ENCODE measurements at regions not wholly inside any gene's neighbourhood (a gene's known extent, or its start where the extent isn't known, plus 50 kb on each side); places are given as distances from the start of the nearest gene placed in this dataset.

- WGBS, 2 experiments (ENCODE audit: extremely low coverage in 1 of 2, insufficient coverage in 1 of 2, insufficient read length in 1 of 2, insufficient replicate concordance in 2 of 2, low coverage in 1 of 2, low lambda C conversion rate in 2 of 2, missing lambda C conversion rate in 1 of 2): 83% methylated on average over 2 of the region's 2 CpGs; no CpG with 5 or more reads in 1 of the 2 experiments
- no peaks in the 10 kb centered on the region for H3K79me2 ChIP-seq (ENCODE audit: control insufficient read depth in 1 of 2, insufficient read depth in 2 of 2, low read length in 2 of 2)
- no peak overlapping the region for H2BK12ac ChIP-seq (ENCODE audit: low read depth, low read length)
- no peak overlapping the region for H3K23ac ChIP-seq (ENCODE audit: insufficient read length)
- no peak overlapping the region for H3K4ac ChIP-seq (replicated peaks; ENCODE audit: insufficient read length, low read depth, low read length)
- H3K79me1 ChIP-seq (ENCODE audit: low read depth, low read length): no peaks in the 10 kb centered on the region
- H2BK120ac ChIP-seq (replicated peaks; ENCODE audit: low read depth, low read length): no peak overlapping the region
- H4K20me1 ChIP-seq (replicated peaks in 1 of 2; ENCODE audit: control insufficient read depth in 1 of 2, insufficient read depth in 2 of 2, low read length in 2 of 2): no peaks in the 10 kb centered on the region
- H3K18ac ChIP-seq (ENCODE audit: extremely low read depth, low read length): no peak overlapping the region
- H3K56ac ChIP-seq (replicated peaks; ENCODE audit: insufficient read length, low read depth, low read length): no peak overlapping the region
- no peak overlapping the region for H2BK5ac ChIP-seq (ENCODE audit: low read depth, low read length)
- H3K9ac ChIP-seq (replicated peaks in 1 of 4; ENCODE audit: extremely low read depth in 1 of 4, low read depth in 3 of 4, low read length in 3 of 4): no peak overlapping the region
- H3K23me2 ChIP-seq (ENCODE audit: low read depth, low read length): no peaks in the 10 kb centered on the region
- H3K4me1 ChIP-seq (replicated peaks in 1 of 4; ENCODE audit: control insufficient read depth in 3 of 4, insufficient read depth in 4 of 4, low read length in 3 of 4): no peaks in the 10 kb centered on the region
- no peaks in the 10 kb centered on the region for H3K9me3 ChIP-seq (ENCODE audit: insufficient read depth in 2 of 2, low read depth in 1 of 2, low read length in 1 of 2)
- DNase-seq (ENCODE audit: low read depth in 1 of 2, low spot score in 2 of 2) (no peak), FAIRE-seq (no peak)
- no peaks in the 10 kb centered on the region for H3K36me3 ChIP-seq (ENCODE audit: control insufficient read depth in 2 of 4, insufficient read depth in 4 of 4, low read length in 3 of 4)
- H3K4me3 ChIP-seq (ENCODE audit: extremely low read depth in 1 of 4, insufficient read depth in 2 of 4, low read depth in 3 of 4, low read length in 4 of 4): no peak overlapping the region
- ChIA-PET POLR2A (ENCODE audit: partially characterized antibody) (no interaction called here), CTCF (ENCODE audit: partially characterized antibody) (no interaction called here)
- no peak overlapping the region for H3K4me2 ChIP-seq (ENCODE audit: insufficient read depth in 1 of 2, low read depth in 2 of 2, low read length in 2 of 2)
- H2BK15ac ChIP-seq (ENCODE audit: low read length): no peak overlapping the region
- H4K5ac ChIP-seq (ENCODE audit: insufficient read length, low read depth, low read length): no peak overlapping the region
- H3K27ac ChIP-seq (ENCODE audit: low read depth, low read length): no peak overlapping the region
- no peaks in the 10 kb centered on the region for H3K27me3 ChIP-seq (replicated peaks in 1 of 4; ENCODE audit: control insufficient read depth in 3 of 4, extremely low read depth in 1 of 4, insufficient read depth in 3 of 4, low read length in 3 of 4)
- H2AFZ ChIP-seq (ENCODE audit: low read length): no peak overlapping the region
- no peak overlapping the region for H4K8ac ChIP-seq (ENCODE audit: extremely low read depth, insufficient read depth, low read length)
- no peak for TF ChIP-seq SIX5 (IDR thresholded peaks at IDR 0.05; ENCODE audit: low read depth, low read length)
- H4K91ac ChIP-seq (replicated peaks; ENCODE audit: insufficient read length, low read length): no peak overlapping the region
- H2AK5ac ChIP-seq (ENCODE audit: low read depth, low read length): no peak overlapping the region
- H2BK20ac ChIP-seq (ENCODE audit: low read length): no peak overlapping the region
- no peak overlapping the region for H3K14ac ChIP-seq (ENCODE audit: insufficient read length)
These were observed 67.7 kb upstream of the PICALM start for GRCh38 chr11:86136538-86136937.
